Adrenal gland (tissue), 5 donors: ENCODE measurements at regions not wholly inside any gene's neighbourhood (a gene's known extent, or its start where the extent isn't known, plus 50 kb on each side); places are given as distances from the start of the nearest gene placed in this dataset.

Experiments used
- CTCF ChIP-seq, 6 experiments: fragments of 450-650 bp in 4 of 6; fragments of 200-600 bp in 2 of 6; sonication (generic) in 1 of 6; IDR thresholded peaks; 1 replicate in 5 of 6; 2 replicates in 1 of 6; pipeline versions ENCODE4 v1.5.1 to v1.8.0; 2016 to 2021; ENCODE audit warnings: antibody characterized with exemption in 6 of 6, mild to moderate bottlenecking in 2 of 6, moderate library complexity in 1 of 6
- POLR2A ChIP-seq, 2 donors: fragments of 450-650 bp; IDR thresholded peaks; one replicate each; pipeline ENCODE4 v1.6.1; 2017; ENCODE audit warnings: antibody characterized with exemption in 2 of 2, mild to moderate bottlenecking in 2 of 2, moderate library complexity in 1 of 2
- donor health status: DM: no; HTN: no; CAD: no.

DNA sequence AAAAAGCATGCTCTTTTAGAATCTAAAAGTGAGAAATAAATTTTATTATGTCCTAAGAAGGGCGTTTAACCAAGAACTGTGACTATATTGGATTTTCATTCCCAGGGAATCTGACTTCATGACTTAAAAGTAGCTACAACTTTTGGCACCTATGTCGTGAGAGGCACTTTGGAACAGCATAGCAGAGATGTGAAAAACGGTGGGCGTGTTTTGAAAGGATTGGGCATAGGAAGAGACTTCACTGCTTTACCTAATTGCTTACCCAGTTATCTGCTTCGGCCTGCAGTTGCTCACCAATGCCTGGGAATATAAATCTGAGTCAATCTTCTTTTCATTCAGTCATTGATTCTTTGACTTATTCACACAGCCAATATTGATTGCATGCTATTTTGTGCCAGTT, 363.4 kb downstream of the DNAH5 start:
- TF ChIP-seq CTCF (IDR thresholded peaks at IDR 0.05) (no peak), POLR2A (IDR thresholded peaks at IDR 0.05) (no peak)
